Sigmoid colon (tissue), 4 donors: ENCODE measurements at regions not wholly inside any gene's neighbourhood (a gene's known extent, or its start where the extent isn't known, plus 50 kb on each side); places are given as distances from the start of the nearest gene placed in this dataset.
"Not testable (repeated sequence)": the region's sequence is repeated elsewhere in the genome, so short reads cannot be mapped to it uniquely, and the experiment has no call there.

ENCODE experiments used
- CTCF ChIP-seq, 4 experiments: fragments of 450-650 bp in 3 of 4; fragments of 200-600 bp in 1 of 4; IDR thresholded peaks; one replicate each; pipeline ENCODE4 v1.5.1; 2016 to 2019; ENCODE audit warnings: antibody characterized with exemption in 4 of 4, mild to moderate bottlenecking in 3 of 4, moderate library complexity in 2 of 4
- POLR2A ChIP-seq, 2 donors: fragments of 450-650 bp; IDR thresholded peaks; one replicate each; pipeline ENCODE4 v1.6.1; 2016; ENCODE audit warnings: antibody characterized with exemption in 2 of 2, mild to moderate bottlenecking in 2 of 2, moderate library complexity in 2 of 2
- POLR2AphosphoS5 ChIP-seq, 4 donors: sonication (generic); formaldehyde crosslinking; IDR thresholded peaks; one replicate each; pipeline ENCODE4 v1.6.1; 2017; ENCODE audit warnings: antibody characterized with exemption in 4 of 4

- TF ChIP-seq CTCF, POLR2AphosphoS5, POLR2A (IDR thresholded peaks at IDR 0.05): not testable (repeated sequence)
These were observed 178.1 kb upstream of the CLINT1 start for GRCh38 chr5:158036983-158037595.
